ENCODE measurements at regions not wholly inside any gene's neighbourhood (a gene's known extent, or its start where the extent isn't known, plus 50 kb on each side); places are given as distances from the start of the nearest gene placed in this dataset.

GRCh38 chr1:189779034-189779433 is 698.6 kb downstream of the BRINP3 start:
- TF ChIP-seq, protein P1, sequence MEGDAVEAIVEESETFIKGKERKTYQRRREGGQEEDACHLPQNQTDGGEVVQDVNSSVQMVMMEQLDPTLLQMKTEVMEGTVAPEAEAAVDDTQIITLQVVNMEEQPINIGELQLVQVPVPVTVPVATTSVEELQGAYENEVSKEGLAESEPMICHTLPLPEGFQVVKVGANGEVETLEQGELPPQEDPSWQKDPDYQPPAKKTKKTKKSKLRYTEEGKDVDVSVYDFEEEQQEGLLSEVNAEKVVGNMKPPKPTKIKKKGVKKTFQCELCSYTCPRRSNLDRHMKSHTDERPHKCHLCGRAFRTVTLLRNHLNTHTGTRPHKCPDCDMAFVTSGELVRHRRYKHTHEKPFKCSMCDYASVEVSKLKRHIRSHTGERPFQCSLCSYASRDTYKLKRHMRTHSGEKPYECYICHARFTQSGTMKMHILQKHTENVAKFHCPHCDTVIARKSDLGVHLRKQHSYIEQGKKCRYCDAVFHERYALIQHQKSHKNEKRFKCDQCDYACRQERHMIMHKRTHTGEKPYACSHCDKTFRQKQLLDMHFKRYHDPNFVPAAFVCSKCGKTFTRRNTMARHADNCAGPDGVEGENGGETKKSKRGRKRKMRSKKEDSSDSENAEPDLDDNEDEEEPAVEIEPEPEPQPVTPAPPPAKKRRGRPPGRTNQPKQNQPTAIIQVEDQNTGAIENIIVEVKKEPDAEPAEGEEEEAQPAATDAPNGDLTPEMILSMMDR (IDR thresholded peaks at IDR 0.05), result no peak
- peaks cover 18% of the 10 kb centered on the region for H3K4me1 Mint-ChIP-seq
- H3K36me3 Mint-ChIP-seq (ENCODE audit: low read depth), result no peaks in the 10 kb centered on the region
- no peak overlapping the region for H3K4me3 Mint-ChIP-seq
- no peak overlapping the region for H3K27ac Mint-ChIP-seq
- DNase-seq, result no peak
- no peaks in the 10 kb centered on the region for H3K9me3 Mint-ChIP-seq
- H3K27me3 Mint-ChIP-seq (ENCODE audit: low read depth, poor library complexity), result peaks cover 9% of the 10 kb centered on the region

GRCh38 chr1:189782295-189782694 is 695.4 kb downstream of the BRINP3 start:
- DNase-seq, result peak; percentile 4
- no peak overlapping the region for H3K4me3 Mint-ChIP-seq
- peaks cover 6% of the 10 kb centered on the region for H3K27me3 Mint-ChIP-seq (ENCODE audit: low read depth, poor library complexity)
- no peak overlapping the region for H3K27ac Mint-ChIP-seq
- no peaks in the 10 kb centered on the region for H3K36me3 Mint-ChIP-seq (ENCODE audit: low read depth)
- TF ChIP-seq, protein P1 (IDR thresholded peaks at IDR 0.05), result no peak
- peaks cover 21% of the 10 kb centered on the region for H3K4me1 Mint-ChIP-seq
- no peaks in the 10 kb centered on the region for H3K9me3 Mint-ChIP-seq

DNA sequence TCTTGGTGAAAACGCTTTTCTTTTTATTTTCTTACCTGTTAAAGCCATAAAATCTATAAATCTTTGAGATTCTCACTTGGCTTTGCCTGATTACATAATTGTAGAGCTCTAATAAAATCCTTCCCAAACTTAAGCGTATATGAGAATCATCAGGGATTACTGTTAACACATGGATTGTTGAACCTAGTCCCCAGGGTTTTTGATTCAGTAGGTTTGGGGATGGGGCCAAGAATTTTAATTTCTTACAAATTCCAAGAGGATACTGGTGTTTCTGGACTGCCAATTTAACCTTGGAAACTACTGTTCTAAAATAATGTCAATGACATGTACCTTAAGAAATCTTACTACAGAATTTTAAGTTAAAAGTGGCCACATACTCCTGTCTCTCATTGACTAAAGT is 694.2 kb downstream of the BRINP3 start:
- Mint-ChIP-seq H3K4me1 (peaks cover 23% of the 10 kb centered on the region), H3K9me3 (no peaks in the 10 kb centered on the region), H3K36me3 (ENCODE audit: low read depth) (no peaks in the 10 kb centered on the region), H3K27ac (no peak overlapping the region), H3K27me3 (ENCODE audit: low read depth, poor library complexity) (peaks cover 3% of the 10 kb centered on the region), H3K4me3 (no peak overlapping the region)
- DNase-seq, result no peak
- TF ChIP-seq, protein P1 (IDR thresholded peaks at IDR 0.05), result no peak

GRCh38 chr1:189786761-189787160 is 690.9 kb downstream of the BRINP3 start:
- Mint-ChIP-seq H3K27me3 (ENCODE audit: low read depth, poor library complexity) (peaks cover 3% of the 10 kb centered on the region), H3K4me1 (peaks cover 15% of the 10 kb centered on the region), H3K27ac (no peak overlapping the region), H3K4me3 (no peak overlapping the region), H3K9me3 (no peaks in the 10 kb centered on the region), H3K36me3 (ENCODE audit: low read depth) (no peaks in the 10 kb centered on the region)
- no peak for DNase-seq
- TF ChIP-seq, protein P1 (IDR thresholded peaks at IDR 0.05), result no peak

DNA sequence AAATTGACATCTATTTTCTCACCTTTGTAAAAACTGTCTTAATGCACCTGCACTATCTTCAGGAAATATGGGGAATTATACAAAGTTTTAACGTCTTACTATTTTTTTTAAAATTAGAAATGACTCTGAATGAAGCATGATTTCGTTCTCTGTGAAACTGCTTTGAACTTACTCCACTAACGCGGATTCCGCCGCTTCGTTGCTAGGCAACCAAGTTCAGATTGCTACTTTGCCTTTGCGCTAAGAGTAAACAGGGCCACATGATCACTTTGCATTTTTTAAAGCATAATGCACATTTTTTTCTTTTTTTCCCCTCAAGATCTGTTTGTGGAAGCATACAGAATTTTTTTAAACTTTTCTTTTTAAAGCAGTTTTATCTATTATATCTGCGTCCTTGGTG is 690.5 kb downstream of the BRINP3 start:
- H3K36me3 Mint-ChIP-seq (ENCODE audit: low read depth), result no peaks in the 10 kb centered on the region
- peaks cover 11% of the 10 kb centered on the region for H3K4me1 Mint-ChIP-seq
- H3K27ac Mint-ChIP-seq, result no peak overlapping the region
- H3K27me3 Mint-ChIP-seq (ENCODE audit: low read depth, poor library complexity), result peaks cover 3% of the 10 kb centered on the region
- TF ChIP-seq, protein P1 (IDR thresholded peaks at IDR 0.05), result no peak
- H3K9me3 Mint-ChIP-seq, result no peaks in the 10 kb centered on the region
- DNase-seq, result peak; percentile 28
- no peak overlapping the region for H3K4me3 Mint-ChIP-seq

- Mint-ChIP-seq H3K9me3 (no peaks in the 10 kb centered on the region), H3K36me3 (ENCODE audit: low read depth) (no peaks in the 10 kb centered on the region), H3K4me3 (no peak overlapping the region), H3K27me3 (ENCODE audit: low read depth, poor library complexity) (no peaks in the 10 kb centered on the region), H3K27ac (no peak overlapping the region), H3K4me1 (peaks cover 4% of the 10 kb centered on the region)
- TF ChIP-seq, protein P1 (IDR thresholded peaks at IDR 0.05), result no peak
- no peak for DNase-seq
These were observed 687.3 kb downstream of the BRINP3 start for GRCh38 chr1:189790335-189790734.

Data from nephron progenitor cell (in vitro differentiated cells).